ENCODE measurements at regions not wholly inside any gene's neighbourhood (a gene's known extent, or its start where the extent isn't known, plus 50 kb on each side); places are given as distances from the start of the nearest gene placed in this dataset.

DNA sequence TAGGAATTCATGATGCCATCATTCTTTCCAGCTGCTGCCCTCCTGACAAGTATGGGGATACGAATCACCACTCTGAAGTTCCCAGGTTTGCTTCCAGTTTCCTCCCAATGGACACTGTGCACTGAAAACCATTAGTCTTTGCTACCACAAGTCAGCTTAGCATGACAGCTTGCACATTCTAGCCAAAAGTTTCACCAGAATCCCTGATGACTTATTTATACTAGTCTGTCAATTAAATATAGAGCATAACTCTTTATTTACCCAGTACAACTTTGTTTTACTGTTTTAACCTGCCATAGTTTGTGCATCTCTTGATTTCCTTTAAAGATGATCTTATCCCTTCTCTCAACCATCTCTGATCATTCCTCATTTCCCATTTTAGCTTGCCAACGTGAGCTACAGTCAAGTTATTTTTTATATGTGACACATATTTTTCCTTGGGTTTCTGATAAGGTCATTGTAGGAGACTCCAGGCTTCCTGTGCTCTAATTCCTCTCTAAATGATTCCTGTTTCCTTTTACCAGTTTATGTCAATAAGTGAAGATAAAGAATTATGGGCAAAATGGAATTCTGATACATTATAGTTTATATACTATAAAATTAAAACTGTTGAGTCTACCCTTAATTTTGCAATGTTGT is 167.5 kb upstream of the MEOX2 start:
- TF ChIP-seq, protein P1, sequence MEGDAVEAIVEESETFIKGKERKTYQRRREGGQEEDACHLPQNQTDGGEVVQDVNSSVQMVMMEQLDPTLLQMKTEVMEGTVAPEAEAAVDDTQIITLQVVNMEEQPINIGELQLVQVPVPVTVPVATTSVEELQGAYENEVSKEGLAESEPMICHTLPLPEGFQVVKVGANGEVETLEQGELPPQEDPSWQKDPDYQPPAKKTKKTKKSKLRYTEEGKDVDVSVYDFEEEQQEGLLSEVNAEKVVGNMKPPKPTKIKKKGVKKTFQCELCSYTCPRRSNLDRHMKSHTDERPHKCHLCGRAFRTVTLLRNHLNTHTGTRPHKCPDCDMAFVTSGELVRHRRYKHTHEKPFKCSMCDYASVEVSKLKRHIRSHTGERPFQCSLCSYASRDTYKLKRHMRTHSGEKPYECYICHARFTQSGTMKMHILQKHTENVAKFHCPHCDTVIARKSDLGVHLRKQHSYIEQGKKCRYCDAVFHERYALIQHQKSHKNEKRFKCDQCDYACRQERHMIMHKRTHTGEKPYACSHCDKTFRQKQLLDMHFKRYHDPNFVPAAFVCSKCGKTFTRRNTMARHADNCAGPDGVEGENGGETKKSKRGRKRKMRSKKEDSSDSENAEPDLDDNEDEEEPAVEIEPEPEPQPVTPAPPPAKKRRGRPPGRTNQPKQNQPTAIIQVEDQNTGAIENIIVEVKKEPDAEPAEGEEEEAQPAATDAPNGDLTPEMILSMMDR (conservative IDR thresholded peaks at IDR 0.05 in 1 of 2, IDR thresholded peaks at IDR 0.05 in 1 of 2; ENCODE audit: extremely low read depth in 1 of 2, insufficient read depth in 1 of 2, low read depth in 1 of 2, low read length in 2 of 2), result no peak
- TF ChIP-seq EZH2 (IDR thresholded peaks at IDR 0.05; ENCODE audit: borderline replicate concordance, low read length), result no peak
